Endothelial cell of umbilical vein (primary cell): ENCODE measurements at regions not wholly inside any gene's neighbourhood (a gene's known extent, or its start where the extent isn't known, plus 50 kb on each side); places are given as distances from the start of the nearest gene placed in this dataset.

Experiments used
- CTCF ChIP-seq, 2 donors: IDR thresholded peaks; 1 replicate in 1 of 2; 2 replicates in 1 of 2; pipeline ENCODE4 v1.5.1; 2011; ENCODE audit warnings: low read length in 2 of 2, mild to moderate bottlenecking in 2 of 2, moderate library complexity in 2 of 2, control low read depth in 1 of 2, inconsistent platforms in 1 of 2, low read depth in 1 of 2; ENCODE audit not compliant: insufficient read depth in 1 of 2; ENCODE audit errors: extremely low read depth in 1 of 2
- EZH2 ChIP-seq: IDR thresholded peaks from 2 replicates; pipeline ENCODE4 v1.6.1; 2012; ENCODE audit warnings: borderline replicate concordance, low read depth, mild to moderate bottlenecking, moderate library complexity, low read length, inconsistent platforms; ENCODE audit not compliant: severe bottlenecking
- FOS ChIP-seq: IDR thresholded peaks from 2 replicates; pipeline ENCODE4 v1.6.1; 2011; ENCODE audit warnings: mild to moderate bottlenecking, low read length, moderate library complexity, borderline replicate concordance; ENCODE audit not compliant: insufficient read depth
- JUN ChIP-seq: IDR thresholded peaks from 2 replicates; pipeline ENCODE4 v1.6.1; 2011; ENCODE audit warnings: borderline replicate concordance, low read depth; ENCODE audit not compliant: insufficient read length, insufficient read depth
- MAX ChIP-seq: IDR thresholded peaks from 2 replicates; pipeline ENCODE4 v1.6.1; 2011; ENCODE audit not compliant: insufficient read depth, insufficient read length
- MYC ChIP-seq: IDR thresholded peaks from one replicate; pipeline ENCODE4 v1.6.1; 2011; ENCODE audit warnings: mild to moderate bottlenecking, low read depth, low read length
- POLR2A ChIP-seq: IDR thresholded peaks from 2 replicates; pipeline ENCODE4 v1.6.1; 2012; ENCODE audit warnings: low read depth, mild to moderate bottlenecking, control low read depth, low read length
- POLR2AphosphoS5 ChIP-seq: IDR thresholded peaks from 2 replicates; pipeline ENCODE4 v1.6.1; 2012; ENCODE audit warnings: low read depth, mild to moderate bottlenecking, control low read depth, low read length, moderate library complexity; ENCODE audit not compliant: insufficient read depth

GRCh38 chr5:57698086-57698485, 215.5 kb upstream of the ACTBL2 start:
- TF ChIP-seq CTCF (IDR thresholded peaks at IDR 0.05; ENCODE audit: extremely low read depth in 1 of 2, insufficient read depth in 1 of 2, low read depth in 1 of 2, low read length in 2 of 2) (no peak), POLR2AphosphoS5 (no peak), POLR2A (no peak), EZH2 (no peak), MAX (no peak), MYC (no peak), JUN (no peak), FOS (no peak)
